ENCODE measurements at regions not wholly inside any gene's neighbourhood (a gene's known extent, or its start where the extent isn't known, plus 50 kb on each side); places are given as distances from the start of the nearest gene placed in this dataset.

GRCh38 chr10:60711496-60711895 lies 66.8 kb upstream of the CDK1 start:
- TF ChIP-seq CTCF (optimal IDR thresholded peaks at IDR 0.05 in 1 of 3, IDR thresholded peaks at IDR 0.05 in 1 of 3, conservative IDR thresholded peaks at IDR 0.05 in 1 of 3; ENCODE audit: extremely low read depth in 1 of 3, insufficient read depth in 2 of 3, low read length in 3 of 3) (no peak), EZH2 (IDR thresholded peaks at IDR 0.05; ENCODE audit: low read length) (no peak)
